HG02840 (cell line): ENCODE measurements at regions not wholly inside any gene's neighbourhood (a gene's known extent, or its start where the extent isn't known, plus 50 kb on each side); places are given as distances from the start of the nearest gene placed in this dataset.
"Not testable (repeated sequence)": the region's sequence is repeated elsewhere in the genome, so short reads cannot be mapped to it uniquely, and the experiment has no call there.

Experiments
- ATAC-seq: cut with Tn5 transposase; IDR thresholded peaks from one replicate; pipeline ENCODE4 v1.9.1; 2021; ENCODE audit warnings: mild to moderate bottlenecking, moderate library complexity, moderate number of reproducible peaks; ENCODE audit not compliant: unreplicated experiment, low FRiP score

- no peak for ATAC-seq
Observed at GRCh38 chr2:125681576-125681975, 974.4 kb upstream of the GYPC start.

DNA sequence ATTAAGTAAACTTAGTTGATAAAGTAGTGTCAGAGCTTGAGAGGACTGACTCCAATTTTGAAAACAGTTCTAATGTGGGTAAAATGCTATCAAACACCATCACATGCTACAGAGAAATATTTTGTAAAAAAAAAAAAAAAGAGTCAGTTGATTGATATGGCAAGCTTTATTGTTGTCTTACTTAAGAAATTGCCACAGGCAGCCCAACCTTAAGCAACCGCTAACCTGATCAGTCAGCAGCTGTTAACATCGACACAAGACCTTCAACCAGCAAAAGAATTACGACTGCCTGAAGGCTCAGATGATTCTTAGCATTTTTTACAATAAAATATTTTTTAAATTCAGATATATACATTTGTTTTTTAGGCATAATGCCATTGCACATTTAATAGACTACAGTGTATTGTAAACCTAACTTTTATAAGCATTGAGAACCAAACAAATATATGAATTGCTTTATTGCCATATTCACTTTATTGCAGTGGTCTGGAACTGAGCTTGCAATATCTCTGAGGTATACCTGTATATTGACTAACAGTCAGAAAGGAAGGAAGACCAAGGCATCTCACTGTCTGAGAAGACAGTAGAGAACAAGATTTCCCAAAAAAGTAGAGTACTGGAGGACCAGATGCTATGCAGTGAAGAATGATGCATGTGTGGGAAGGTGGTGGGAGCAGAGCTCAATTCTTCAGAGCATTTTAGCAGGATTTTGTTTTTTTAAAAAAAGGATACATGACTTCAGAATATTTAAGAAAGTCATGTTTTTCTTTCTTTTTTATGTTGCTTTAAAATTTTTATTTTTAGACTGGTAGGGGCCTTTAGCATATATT lies 973.8 kb upstream of the GYPC start:
- no peak for ATAC-seq

DNA sequence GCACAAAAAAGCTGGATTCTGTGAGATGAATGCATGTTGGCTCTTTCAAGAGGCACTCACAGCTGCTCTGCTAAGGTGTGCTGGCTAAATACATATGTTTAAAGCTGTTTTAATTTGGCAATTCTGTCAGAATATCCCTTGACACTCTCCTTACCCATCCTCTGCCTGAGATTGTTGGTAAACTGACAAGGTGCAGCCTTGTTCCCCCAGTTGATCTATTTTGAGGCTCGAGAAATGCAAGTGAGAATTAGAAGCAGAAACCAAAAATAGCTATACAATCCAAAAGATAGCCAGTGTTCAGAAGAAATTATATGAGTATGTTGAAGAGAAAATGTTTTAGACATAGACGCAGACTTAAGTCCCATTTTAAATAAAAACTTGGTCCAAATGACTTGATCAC lies 971.7 kb upstream of the GYPC start:
- no peak for ATAC-seq

DNA sequence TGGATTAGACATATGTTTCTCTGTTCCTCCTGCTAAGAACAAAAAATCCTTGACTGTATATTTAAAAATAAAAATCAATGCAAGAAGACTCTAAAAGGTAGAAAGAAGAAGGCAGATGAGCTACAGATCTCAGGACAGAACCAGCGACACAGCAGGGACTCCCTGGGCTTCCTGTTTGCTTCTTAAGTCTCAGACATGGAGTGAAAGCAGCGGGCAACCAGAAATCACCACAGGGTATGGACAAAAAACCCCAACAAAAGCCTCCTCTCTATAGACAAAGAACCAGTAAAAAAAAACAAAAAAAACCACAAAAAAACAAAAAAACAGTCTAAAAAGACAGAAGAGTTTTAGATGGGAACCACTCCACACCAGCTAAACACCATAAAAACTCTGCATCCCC lies 971.0 kb upstream of the GYPC start:
- ATAC-seq = no peak

GRCh38 chr2:125696560-125696959 lies 959.4 kb upstream of the GYPC start:
- no peak for ATAC-seq

DNA sequence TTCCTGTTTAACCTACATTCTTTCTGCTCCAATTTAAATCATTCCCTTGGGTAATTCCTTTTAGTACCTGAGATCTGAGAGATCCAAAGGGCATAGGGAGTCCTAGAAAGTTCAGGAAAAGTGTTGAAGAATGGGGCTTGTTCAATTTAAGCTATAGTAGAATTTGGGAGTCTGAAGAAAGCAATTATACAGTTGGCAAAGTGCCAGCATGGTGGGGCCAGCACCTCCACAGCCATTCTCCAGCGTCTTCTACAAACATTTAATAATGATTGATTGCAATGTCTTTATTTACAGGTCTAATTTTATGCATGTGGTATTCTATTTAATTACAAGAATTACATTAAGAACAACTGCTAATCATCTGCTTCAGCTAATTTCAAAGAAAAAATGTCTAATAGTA lies 957.7 kb upstream of the GYPC start:
- ATAC-seq = no peak

GRCh38 chr2:125701070-125701469 lies 954.9 kb upstream of the GYPC start:
- no peak for ATAC-seq

GRCh38 chr2:125707611-125708010 lies 948.3 kb upstream of the GYPC start:
- no peak for ATAC-seq

DNA sequence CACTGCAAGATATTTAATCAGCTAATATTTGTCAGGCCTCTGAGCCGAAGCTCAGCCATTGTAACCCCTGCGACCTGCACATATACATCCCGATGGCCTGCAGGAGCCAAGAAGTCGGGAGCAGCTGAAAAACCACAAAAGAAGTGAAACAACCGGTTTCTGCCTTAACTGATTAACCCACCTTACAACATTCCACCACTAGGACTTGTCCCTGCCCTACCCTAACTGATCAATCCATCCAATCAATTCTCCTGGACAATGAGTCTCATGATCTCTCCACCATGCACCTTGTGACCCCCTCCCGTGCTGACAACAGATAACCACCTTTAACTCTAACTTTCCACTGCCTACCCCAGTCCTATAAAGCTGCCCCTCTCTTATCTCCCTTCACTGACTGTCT lies 945.4 kb upstream of the GYPC start:
- ATAC-seq = no peak

DNA sequence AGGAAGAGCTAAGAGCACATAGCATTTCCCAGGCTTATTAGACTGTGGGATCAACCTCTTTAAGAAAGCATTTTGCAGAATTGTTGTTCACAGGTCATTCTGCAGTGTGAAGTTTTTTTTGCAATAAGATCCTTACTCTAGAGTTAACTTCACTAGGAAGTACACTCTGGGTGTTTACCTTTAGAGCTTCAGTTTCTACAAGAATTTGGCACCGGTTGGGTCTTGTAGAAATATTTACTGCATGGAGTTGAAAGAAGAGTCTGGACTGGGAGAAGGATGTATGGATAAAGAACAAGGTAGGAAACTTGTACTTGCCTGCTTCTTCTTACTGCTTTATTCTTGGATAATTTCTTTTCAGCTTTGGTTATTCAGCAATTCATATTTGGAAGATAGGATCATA lies 944.9 kb upstream of the GYPC start:
- no peak for ATAC-seq

- ATAC-seq = no peak
Observed at GRCh38 chr2:125713533-125713932, 942.4 kb upstream of the GYPC start.

DNA sequence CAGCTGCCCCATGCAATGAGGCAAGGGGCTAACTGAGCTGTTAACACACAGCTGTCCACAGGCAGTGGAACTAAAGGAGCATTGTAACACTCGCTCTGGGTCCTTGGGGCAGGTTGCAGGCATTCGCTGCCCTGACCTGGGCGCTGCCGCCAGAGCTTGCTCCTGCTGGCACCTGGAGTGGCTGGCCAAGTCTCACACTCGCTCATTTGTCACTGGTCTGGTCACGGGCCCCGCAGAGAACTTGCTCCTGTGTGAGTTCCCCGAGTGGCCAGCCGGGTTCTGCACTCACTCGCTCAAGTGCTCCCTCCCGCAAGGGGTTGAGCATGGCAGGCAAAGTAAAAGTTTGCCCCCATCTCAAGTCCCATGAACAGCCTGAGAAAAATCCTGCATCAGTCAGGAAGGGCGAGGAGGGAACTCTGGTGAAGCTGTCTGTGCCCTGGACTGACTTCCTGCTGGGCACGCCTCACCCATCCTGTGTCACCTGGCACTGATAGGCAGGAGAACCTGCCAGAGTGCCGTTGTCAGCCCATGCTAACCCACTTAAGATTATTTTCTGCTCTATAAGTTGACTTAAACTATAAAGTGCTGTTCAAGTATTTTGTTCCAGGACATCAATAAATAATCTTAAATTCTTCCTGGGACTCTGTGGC lies 934.8 kb upstream of the GYPC start:
- no peak for ATAC-seq

- ATAC-seq = no peak
Observed at GRCh38 chr2:125730921-125731320, 925.0 kb upstream of the GYPC start.

- ATAC-seq = no peak
Observed at GRCh38 chr2:125736306-125736705, 919.7 kb upstream of the GYPC start.

DNA sequence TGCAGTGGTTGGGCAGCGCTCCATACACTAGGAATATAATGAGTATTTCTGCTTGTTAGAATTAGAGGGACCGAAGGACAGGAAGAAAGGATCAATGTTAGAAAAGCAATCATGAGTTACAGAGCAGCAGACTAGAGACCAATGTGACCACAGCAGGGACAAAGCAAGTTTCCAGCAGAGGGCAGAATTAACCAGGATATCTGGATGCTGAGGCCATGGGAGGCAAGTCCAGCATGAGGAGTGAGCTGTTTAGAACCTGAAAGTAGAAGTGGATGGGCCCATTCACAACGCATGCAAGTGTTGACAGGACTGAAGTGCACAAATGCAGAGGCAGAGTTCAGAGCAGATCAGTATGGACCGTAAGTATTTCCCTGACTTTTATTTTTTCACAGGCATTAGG lies 910.4 kb upstream of the GYPC start:
- ATAC-seq = no peak

GRCh38 chr2:125746321-125747164 lies 909.4 kb upstream of the GYPC start:
- ATAC-seq = no peak

GRCh38 chr2:125747165-125747425 lies 908.9 kb upstream of the GYPC start:
- no peak for ATAC-seq

- ATAC-seq = no peak
Observed at GRCh38 chr2:125756431-125756830, 899.5 kb upstream of the GYPC start.

- no peak for ATAC-seq
Observed at GRCh38 chr2:125796784-125797183, 859.2 kb upstream of the GYPC start.

DNA sequence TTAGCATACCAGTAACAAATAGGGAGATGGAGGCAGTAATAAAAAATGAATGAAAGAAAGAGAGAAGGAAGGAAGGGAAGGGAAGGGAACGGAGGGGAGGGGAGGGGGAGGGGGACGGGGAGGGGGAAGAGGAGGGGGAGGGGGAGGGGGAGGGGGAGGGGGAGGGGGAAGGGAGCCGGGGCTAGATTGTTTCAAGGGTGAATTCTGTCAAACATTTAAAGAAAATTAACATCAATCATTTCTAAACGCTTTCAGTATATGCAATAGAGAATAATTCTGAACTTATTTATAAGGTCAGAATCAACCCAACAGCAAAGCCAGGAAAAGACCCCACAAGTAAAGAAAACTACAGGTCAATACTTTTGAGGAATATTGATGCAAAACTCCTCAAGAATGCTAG lies 858.8 kb upstream of the GYPC start:
- ATAC-seq = no peak

- ATAC-seq = no peak
Observed at GRCh38 chr2:125822746-125823145, 833.2 kb upstream of the GYPC start.

GRCh38 chr2:125825781-125826180 lies 830.2 kb upstream of the GYPC start:
- not testable (repeated sequence) for ATAC-seq
